GM12892 (cell line): ENCODE measurements at regions not wholly inside any gene's neighbourhood (a gene's known extent, or its start where the extent isn't known, plus 50 kb on each side); places are given as distances from the start of the nearest gene placed in this dataset.

Experiments
- DNase-seq: peaks from one replicate; pipeline ENCODE4 v3.0.0; 2011; ENCODE audit not compliant: insufficient read length
- FAIRE-seq: peaks from 2 replicates; lab custom pipeline; 2011; peaks lifted over from hg19 to GRCh38; lab: Jason Lieb, UNC
- POLR2A ChIP-seq: IDR thresholded peaks from 2 replicates; pipeline ENCODE4 v1.6.1; 2011; ENCODE audit warnings: low read depth, low read length, control low read depth
- POLR2AphosphoS5 ChIP-seq: IDR thresholded peaks from 2 replicates; pipeline ENCODE4 v1.6.1; 2011; ENCODE audit warnings: low read depth, low read length, control low read depth
- TAF1 ChIP-seq: IDR thresholded peaks from 2 replicates; pipeline ENCODE4 v1.6.1; 2011; ENCODE audit warnings: low read depth, mild to moderate bottlenecking, control low read depth, low read length, borderline replicate concordance

DNA sequence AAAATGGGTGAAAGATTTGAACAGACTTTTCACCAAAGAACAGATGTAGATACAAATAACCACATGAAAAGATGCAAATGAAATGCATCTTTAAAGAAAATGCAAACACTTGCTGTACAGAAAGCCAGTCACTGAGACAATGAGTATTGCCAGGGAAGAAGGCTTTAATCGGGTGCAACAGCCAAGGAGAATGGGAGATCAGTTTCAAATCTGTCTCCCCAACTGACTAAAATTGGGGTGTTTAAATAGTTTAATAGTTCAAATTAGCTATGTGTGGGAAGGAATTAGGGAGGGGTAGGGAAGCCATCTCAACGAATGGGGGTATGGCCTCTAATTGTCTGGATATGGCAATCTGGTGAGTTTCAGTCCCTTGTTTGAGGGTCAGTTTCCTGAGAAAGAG is 295.4 kb downstream of the PTTG2 start:
- no peak for FAIRE-seq
- DNase-seq: no peak
- TF ChIP-seq TAF1 (no peak), POLR2AphosphoS5 (no peak), POLR2A (no peak)

- no peak for TF ChIP-seq POLR2A
- TF ChIP-seq POLR2AphosphoS5: no peak
- TF ChIP-seq TAF1: no peak
- DNase-seq (no peak), FAIRE-seq (no peak)
These were observed 306.4 kb downstream of the PTTG2 start for GRCh38 chr4:38266616-38267015.

DNA sequence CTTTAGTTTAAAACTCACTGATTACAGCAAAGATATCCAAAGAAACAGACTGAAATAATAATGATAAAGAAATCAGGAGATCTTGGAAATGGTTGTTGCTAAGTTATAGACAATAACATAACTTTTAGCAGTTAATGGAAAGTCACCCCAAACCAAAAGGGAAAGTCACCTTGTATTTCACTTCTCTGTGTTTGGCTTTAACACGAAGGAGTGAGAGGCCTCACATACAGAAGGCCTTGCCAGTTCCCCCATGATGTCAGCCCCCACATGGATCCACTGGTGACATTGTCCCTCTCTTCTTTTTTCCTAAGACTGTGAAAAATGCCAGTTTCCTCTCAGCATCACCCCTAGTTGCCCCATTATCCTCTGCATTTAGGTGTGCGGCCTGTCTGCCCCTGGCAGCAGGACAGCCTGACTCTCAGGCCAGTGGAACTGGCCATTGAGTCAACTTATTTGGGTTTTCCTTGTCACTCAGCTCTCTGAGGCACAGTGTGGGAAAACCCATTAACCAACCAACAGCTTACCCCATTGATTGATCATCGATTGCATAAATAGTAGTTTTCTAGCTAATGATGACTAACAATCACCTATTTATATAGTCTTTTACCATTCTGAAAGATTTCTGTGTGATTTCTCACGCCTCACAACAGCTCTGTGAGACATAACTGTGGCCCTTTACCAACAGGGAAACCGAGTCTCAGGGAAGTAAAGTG is 308.1 kb downstream of the PTTG2 start:
- DNase-seq (no peak), FAIRE-seq (peak; percentile 5)
- no peak for TF ChIP-seq TAF1
- no peak for TF ChIP-seq POLR2A
- TF ChIP-seq POLR2AphosphoS5: no peak

DNA sequence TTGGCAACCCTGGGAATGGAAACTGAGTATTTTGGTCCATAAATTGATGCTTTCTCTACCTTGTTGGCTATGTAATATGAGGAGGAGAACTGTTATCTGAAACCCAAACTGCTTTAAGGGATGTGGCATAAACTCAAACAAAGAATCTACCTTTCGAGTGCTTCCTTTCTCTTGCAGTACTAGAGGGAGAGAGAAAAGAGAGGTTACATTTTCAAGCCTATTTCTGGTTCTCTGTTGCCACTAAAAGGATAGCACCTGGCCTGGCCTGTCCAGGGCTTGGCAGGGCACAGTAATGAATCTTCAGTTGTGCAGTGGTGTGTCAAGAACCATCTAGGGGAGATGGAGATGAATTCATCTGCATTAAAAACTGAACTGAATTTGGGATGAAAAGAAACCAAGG is 308.6 kb downstream of the PTTG2 start:
- FAIRE-seq: no peak
- TF ChIP-seq TAF1: no peak
- TF ChIP-seq POLR2A: no peak
- TF ChIP-seq POLR2AphosphoS5: no peak
- DNase-seq: no peak

- FAIRE-seq (no peak), DNase-seq (no peak)
- TF ChIP-seq POLR2AphosphoS5: no peak
- TF ChIP-seq TAF1: no peak
- TF ChIP-seq POLR2A: no peak
These were observed 313.2 kb downstream of the PTTG2 start for GRCh38 chr4:38273407-38273806.

GRCh38 chr4:38275331-38276100 is 315.3 kb downstream of the PTTG2 start:
- no peak for FAIRE-seq
- DNase-seq: no peak
- no peak for TF ChIP-seq TAF1
- no peak for TF ChIP-seq POLR2A
- no peak for TF ChIP-seq POLR2AphosphoS5

GRCh38 chr4:38278255-38278654 is 318.1 kb downstream of the PTTG2 start:
- DNase-seq: no peak
- no peak for FAIRE-seq
- TF ChIP-seq POLR2A (no peak), POLR2AphosphoS5 (no peak), TAF1 (no peak)

DNA sequence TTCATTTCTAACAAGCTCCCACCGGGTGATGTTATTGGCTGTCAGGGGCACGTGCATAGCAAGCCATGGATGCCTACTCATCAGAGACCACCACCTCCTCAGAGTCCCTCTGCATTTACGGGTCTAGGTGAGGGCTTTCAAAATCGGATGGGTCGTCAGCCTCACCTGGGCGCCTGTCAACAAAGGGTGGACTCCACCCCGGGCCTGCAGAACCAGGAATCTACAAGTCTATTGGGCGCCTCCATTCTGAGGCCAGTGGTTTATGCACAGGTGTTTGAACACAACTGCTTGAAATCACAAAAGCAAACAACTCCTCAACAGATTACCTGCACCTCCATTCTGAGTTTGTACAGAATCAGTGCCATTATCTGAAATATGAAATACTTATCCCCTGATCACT is 318.9 kb downstream of the PTTG2 start:
- no peak for FAIRE-seq
- DNase-seq: no peak
- no peak for TF ChIP-seq TAF1

DNA sequence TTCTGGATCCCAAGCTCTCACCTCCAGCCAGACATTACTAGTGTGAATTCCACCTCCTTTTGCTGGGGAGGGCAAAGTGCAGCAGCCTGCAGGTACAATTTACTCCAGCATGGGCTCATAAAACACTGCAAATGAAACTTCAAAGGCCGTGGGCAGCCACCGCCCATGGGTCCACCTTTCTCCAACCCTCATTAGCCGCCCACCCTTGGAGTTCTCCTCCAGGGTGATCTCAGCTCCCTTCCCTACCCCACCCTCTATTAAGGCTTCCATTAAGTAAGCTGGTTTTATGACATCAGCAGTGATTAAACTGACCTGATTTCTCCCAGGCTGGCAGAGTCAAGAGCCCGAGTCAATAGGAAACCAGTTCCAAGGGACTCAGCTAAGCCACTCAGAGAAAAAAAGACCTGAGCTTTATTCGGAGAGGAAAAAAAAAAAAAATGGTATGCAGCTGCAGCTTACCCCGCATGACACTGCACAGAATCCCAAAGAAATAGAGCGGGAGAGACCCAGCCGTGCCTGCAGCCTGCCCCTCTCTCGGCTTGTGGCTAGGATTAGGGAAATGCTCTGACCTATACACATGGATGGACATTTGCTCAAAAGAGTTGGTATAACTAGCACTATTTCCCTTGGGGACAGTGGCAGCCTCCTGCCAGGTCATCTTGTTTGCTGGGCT is 319.6 kb downstream of the PTTG2 start:
- DNase-seq (no peak), FAIRE-seq (no peak)
- no peak for TF ChIP-seq POLR2AphosphoS5
- no peak for TF ChIP-seq POLR2A
- TF ChIP-seq TAF1: no peak

DNA sequence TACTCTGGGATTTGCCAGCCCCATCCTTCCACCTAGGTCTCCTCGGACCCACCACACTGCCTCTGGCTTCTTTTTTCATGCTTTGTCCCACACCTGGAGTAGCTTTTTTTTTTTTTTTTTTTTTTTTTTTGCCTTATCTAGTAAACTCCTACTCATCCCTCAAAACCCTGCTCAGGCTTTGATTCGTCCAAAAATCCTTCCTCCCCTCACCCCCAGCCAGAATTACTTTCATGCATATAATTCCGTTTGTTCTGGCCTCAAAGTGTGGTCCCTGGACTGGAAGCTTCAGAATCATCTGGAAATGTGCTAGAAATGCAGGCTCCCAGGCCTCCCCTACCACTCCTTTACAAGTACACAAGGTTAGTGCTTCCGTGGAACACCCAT is 320.1 kb downstream of the PTTG2 start:
- DNase-seq (no peak), FAIRE-seq (no peak)
- TF ChIP-seq POLR2A (no peak), POLR2AphosphoS5 (no peak), TAF1 (no peak)

DNA sequence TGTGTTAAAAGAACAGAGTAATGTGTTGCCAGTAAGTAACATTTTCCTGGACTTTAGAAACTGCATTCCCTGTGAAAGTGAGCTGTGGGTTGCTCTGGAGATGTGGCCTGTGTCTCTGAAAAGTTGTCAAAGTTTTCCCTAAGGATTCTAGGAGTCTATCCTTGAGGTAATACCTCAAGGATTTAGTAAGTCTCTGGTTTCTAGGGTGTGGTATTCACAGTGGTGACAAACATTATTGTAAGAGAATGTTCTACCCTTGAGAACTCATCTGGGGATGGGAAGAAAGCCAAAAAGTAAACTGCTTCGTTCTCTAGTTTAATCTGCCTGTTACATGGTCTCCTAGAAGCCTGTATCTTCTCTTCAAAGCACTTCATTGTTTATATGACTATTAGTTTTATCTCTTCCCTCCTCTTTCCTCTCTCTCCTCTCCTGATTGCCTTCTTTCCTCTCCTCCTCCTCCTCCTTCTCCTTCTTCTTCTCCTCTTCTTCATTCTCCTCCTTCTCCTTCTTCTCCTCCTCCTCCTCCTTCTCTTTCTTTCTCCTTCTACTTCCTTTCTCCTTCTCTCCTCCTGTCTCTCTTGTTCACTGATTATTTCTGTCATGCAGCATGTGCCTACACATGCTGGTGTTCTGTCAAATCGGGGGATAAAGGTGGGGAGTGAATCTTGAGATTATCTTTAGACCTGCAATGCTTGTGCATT is 321.3 kb downstream of the PTTG2 start:
- FAIRE-seq (no peak), DNase-seq (no peak)
- TF ChIP-seq POLR2AphosphoS5 (no peak), POLR2A (no peak), TAF1 (no peak)
